ENCODE measurements at regions not wholly inside any gene's neighbourhood (a gene's known extent, or its start where the extent isn't known, plus 50 kb on each side); places are given as distances from the start of the nearest gene placed in this dataset.

DNA sequence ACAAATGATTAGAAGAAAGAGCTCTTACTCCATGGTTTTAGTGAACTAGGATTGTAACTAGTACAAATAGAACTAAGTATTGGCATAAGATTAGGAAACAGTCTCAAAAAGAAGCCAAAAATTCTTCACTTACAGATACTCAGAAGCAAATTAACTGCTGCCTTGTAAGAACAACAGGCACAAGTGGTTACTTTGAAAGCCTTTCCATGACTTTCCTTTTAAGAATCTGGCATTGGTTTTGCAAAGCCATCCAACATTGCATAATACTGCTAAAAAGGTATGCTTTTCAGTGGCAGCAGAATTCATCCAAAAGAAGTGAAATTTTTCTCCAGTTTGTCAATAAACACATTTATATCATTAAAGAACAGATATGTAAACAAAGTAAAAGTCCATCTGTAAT, 126.8 kb upstream of the ODAD2 start:
- Histone ChIP-seq H2AFZ (replicated peaks) (no peak overlapping the region), H3K4me2 (no peak overlapping the region), H3K36me3 (no peaks in the 10 kb centered on the region), H3K27ac (no peak overlapping the region), H3F3A (ENCODE audit: low read depth) (no peaks in the 10 kb centered on the region), H3K4me1 (no peaks in the 10 kb centered on the region), H3K9ac (no peak overlapping the region), H4K20me1 (ENCODE audit: low read depth) (no peaks in the 10 kb centered on the region), H3K9me3 (ENCODE audit: low read depth) (no peaks in the 10 kb centered on the region), H3K79me2 (ENCODE audit: low read depth) (no peaks in the 10 kb centered on the region), H3K4me3 (no peak overlapping the region), H3K27me3 (no peaks in the 10 kb centered on the region)
- peaks cover 5% of the 10 kb centered on the region for H3K36me3 Mint-ChIP-seq
- no peak overlapping the region for H3K27ac Mint-ChIP-seq
- H3K9me3 Mint-ChIP-seq: peaks cover 2% of the 10 kb centered on the region
- H3K4me3 Mint-ChIP-seq: no peak overlapping the region
- no peak for DNase-seq (ENCODE audit: low spot score)
- TF ChIP-seq EZH2phosphoT487 (IDR thresholded peaks at IDR 0.05): no peak
- TF ChIP-seq, protein P1, sequence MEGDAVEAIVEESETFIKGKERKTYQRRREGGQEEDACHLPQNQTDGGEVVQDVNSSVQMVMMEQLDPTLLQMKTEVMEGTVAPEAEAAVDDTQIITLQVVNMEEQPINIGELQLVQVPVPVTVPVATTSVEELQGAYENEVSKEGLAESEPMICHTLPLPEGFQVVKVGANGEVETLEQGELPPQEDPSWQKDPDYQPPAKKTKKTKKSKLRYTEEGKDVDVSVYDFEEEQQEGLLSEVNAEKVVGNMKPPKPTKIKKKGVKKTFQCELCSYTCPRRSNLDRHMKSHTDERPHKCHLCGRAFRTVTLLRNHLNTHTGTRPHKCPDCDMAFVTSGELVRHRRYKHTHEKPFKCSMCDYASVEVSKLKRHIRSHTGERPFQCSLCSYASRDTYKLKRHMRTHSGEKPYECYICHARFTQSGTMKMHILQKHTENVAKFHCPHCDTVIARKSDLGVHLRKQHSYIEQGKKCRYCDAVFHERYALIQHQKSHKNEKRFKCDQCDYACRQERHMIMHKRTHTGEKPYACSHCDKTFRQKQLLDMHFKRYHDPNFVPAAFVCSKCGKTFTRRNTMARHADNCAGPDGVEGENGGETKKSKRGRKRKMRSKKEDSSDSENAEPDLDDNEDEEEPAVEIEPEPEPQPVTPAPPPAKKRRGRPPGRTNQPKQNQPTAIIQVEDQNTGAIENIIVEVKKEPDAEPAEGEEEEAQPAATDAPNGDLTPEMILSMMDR (IDR thresholded peaks at IDR 0.05): no peak
- no peak for TF ChIP-seq EZH2 (IDR thresholded peaks at IDR 0.05)
- H3K27me3 Mint-ChIP-seq (ENCODE audit: insufficient read depth, low read depth): peaks cover 4% of the 10 kb centered on the region
- no peaks in the 10 kb centered on the region for H3K4me1 Mint-ChIP-seq

DNA sequence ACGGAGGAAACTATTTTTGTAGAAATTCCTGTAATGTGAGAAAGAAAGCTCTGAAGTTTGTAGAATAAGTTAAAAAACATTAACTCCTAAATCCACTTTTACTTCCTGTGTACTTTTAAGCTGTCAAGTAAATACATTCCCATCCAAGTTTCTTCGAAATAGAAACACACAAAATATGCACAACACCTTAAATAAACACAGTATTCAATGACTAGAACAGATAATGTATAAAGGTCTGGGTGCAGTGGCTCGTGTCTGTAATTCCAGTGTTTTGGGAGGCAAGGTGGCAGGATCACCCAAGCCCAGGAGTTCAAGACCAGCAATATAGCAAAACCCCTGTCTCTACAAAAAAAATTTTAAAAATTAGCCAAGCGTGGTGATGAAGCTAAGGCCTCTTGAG, 121.9 kb upstream of the ODAD2 start:
- DNase-seq (ENCODE audit: low spot score): no peak
- H3K27me3 ChIP-seq: no peaks in the 10 kb centered on the region

DNA sequence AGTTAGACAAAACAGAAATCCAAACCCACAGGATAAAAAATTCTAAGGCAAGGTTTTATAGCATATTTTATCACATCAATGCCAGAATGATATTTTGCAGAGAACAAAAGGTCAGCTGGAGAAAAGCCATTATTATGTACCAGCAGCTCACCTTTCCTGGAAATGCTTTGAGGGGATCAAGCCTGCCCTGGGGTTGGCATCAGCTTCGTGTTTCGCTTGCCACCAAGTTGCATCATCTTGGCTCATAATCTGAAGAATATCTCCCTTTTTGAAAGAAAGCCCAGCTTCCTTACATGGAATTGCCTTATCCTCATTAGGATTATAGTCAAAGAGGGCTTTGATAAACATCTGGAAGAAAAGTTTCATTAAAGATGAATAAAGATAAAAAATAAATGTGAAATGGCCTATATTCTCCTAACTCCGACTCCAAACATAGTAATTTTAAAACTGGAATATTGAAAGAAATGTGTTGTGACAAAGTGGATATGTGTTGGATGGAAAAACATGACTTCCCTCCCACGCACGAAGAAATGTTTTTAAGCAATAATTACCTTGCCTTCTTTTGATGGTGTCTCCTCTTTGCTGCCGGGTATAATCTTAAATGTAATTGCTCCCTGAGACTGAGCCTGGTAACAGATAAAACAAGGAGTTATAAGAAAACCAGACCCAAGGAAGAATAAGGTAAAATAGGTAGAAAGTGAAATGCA, 121.3 kb upstream of the ODAD2 start:
- no peak overlapping the region for H3K4me3 Mint-ChIP-seq
- peaks cover 6% of the 10 kb centered on the region for H3K4me1 Mint-ChIP-seq
- no peaks in the 10 kb centered on the region for H3K36me3 ChIP-seq
- no peaks in the 10 kb centered on the region for H3K9me3 ChIP-seq (ENCODE audit: low read depth)
- no peaks in the 10 kb centered on the region for H4K20me1 ChIP-seq (ENCODE audit: low read depth)
- H3K4me1 ChIP-seq: peaks cover 19% of the 10 kb centered on the region
- no peak for TF ChIP-seq EZH2phosphoT487 (IDR thresholded peaks at IDR 0.05)
- TF ChIP-seq EZH2 (IDR thresholded peaks at IDR 0.05): no peak
- H3K9me3 Mint-ChIP-seq: no peaks in the 10 kb centered on the region
- H3K27me3 ChIP-seq: no peaks in the 10 kb centered on the region
- H2AFZ ChIP-seq (replicated peaks): no peak overlapping the region
- H3K36me3 Mint-ChIP-seq: no peaks in the 10 kb centered on the region
- no peaks in the 10 kb centered on the region for H3K79me2 ChIP-seq (ENCODE audit: low read depth)
- DNase-seq (ENCODE audit: low spot score): no peak
- no peaks in the 10 kb centered on the region for H3F3A ChIP-seq (ENCODE audit: low read depth)
- H3K27ac Mint-ChIP-seq: no peak overlapping the region
- H3K4me2 ChIP-seq: no peak overlapping the region
- no peaks in the 10 kb centered on the region for H3K27me3 Mint-ChIP-seq (ENCODE audit: insufficient read depth, low read depth)
- H3K4me3 ChIP-seq: no peak overlapping the region
- H3K9ac ChIP-seq: no peak overlapping the region
- H3K27ac ChIP-seq: no peak overlapping the region

More for the DNA sequence above, 121.9 kb upstream of the ODAD2 start:
- peaks cover 6% of the 10 kb centered on the region for H3K4me1 Mint-ChIP-seq
- H3K36me3 ChIP-seq: no peaks in the 10 kb centered on the region
- H4K20me1 ChIP-seq (ENCODE audit: low read depth): no peaks in the 10 kb centered on the region
- H3K4me3 Mint-ChIP-seq: no peak overlapping the region
- no peak overlapping the region for H2AFZ ChIP-seq (replicated peaks)
- H3K36me3 Mint-ChIP-seq: no peaks in the 10 kb centered on the region
- H3K79me2 ChIP-seq (ENCODE audit: low read depth): no peaks in the 10 kb centered on the region
- no peaks in the 10 kb centered on the region for H3K27me3 Mint-ChIP-seq (ENCODE audit: insufficient read depth, low read depth)
- H3K4me2 ChIP-seq: no peak overlapping the region
- H3K9me3 ChIP-seq (ENCODE audit: low read depth): no peaks in the 10 kb centered on the region
- H3F3A ChIP-seq (ENCODE audit: low read depth): no peaks in the 10 kb centered on the region
- no peak overlapping the region for H3K27ac Mint-ChIP-seq
- peaks cover 19% of the 10 kb centered on the region for H3K4me1 ChIP-seq
- no peak overlapping the region for H3K9ac ChIP-seq
- H3K9me3 Mint-ChIP-seq: no peaks in the 10 kb centered on the region
- TF ChIP-seq, protein P1 (IDR thresholded peaks at IDR 0.05): no peak
- TF ChIP-seq EZH2 (IDR thresholded peaks at IDR 0.05) (no peak), EZH2phosphoT487 (IDR thresholded peaks at IDR 0.05) (no peak)
- no peak overlapping the region for H3K4me3 ChIP-seq
- no peak overlapping the region for H3K27ac ChIP-seq

DNA sequence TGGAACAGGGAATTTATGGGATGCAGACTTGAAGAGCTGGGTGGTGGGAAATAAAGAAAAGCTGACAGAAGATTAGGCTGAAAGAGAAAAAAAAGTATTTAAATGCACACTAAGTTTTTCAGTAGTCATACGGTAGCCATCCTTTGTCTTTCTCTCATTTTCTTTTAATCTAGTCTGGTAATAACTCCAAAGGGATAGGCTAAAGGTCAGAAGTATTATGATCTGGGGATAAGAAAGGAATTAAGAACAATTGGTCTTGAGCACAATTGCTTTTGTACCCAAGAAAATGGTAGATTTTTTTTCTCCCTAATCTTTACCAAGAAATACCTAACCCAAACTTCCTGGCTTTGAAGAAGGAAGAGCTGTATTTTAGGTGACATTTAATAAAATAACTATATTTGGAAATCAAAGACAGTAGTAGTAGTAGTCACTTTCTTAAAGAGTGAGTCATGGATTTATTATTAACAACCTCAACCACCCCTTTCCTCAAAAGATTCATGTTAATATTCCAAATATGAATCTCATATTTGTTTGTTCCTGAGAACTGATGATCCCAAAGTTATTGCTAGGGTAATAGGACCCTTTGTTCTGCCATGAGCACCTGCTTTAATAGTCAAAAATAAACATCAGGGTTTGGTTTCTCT, 120.2 kb upstream of the ODAD2 start:
- H3K4me1 Mint-ChIP-seq: peaks cover 6% of the 10 kb centered on the region
- H3K36me3 Mint-ChIP-seq: no peaks in the 10 kb centered on the region
- H3K4me3 ChIP-seq: no peak overlapping the region
- H3K9ac ChIP-seq: peak overlapping the region; percentile 3
- H3K79me2 ChIP-seq (ENCODE audit: low read depth): no peaks in the 10 kb centered on the region
- no peaks in the 10 kb centered on the region for H3K36me3 ChIP-seq
- H3K9me3 ChIP-seq (ENCODE audit: low read depth): no peaks in the 10 kb centered on the region
- no peak overlapping the region for H3K27ac ChIP-seq
- peaks cover 19% of the 10 kb centered on the region for H3K4me1 ChIP-seq
- no peaks in the 10 kb centered on the region for H4K20me1 ChIP-seq (ENCODE audit: low read depth)
- peak overlapping the region; percentile 30 for H3K4me2 ChIP-seq
- no peaks in the 10 kb centered on the region for H3F3A ChIP-seq (ENCODE audit: low read depth)
- no peaks in the 10 kb centered on the region for H3K27me3 ChIP-seq
- H3K4me3 Mint-ChIP-seq: no peak overlapping the region
- H2AFZ ChIP-seq (replicated peaks): no peak overlapping the region
- no peak overlapping the region for H3K27ac Mint-ChIP-seq
- H3K27me3 Mint-ChIP-seq (ENCODE audit: insufficient read depth, low read depth): no peaks in the 10 kb centered on the region
- DNase-seq (ENCODE audit: low spot score): no peak
- no peaks in the 10 kb centered on the region for H3K9me3 Mint-ChIP-seq
- TF ChIP-seq EZH2phosphoT487 (IDR thresholded peaks at IDR 0.05) (no peak), EZH2 (IDR thresholded peaks at IDR 0.05) (no peak)
- TF ChIP-seq, protein P1 (IDR thresholded peaks at IDR 0.05): no peak
